SK-N-MC (cell line): ENCODE measurements at regions not wholly inside any gene's neighbourhood (a gene's known extent, or its start where the extent isn't known, plus 50 kb on each side); places are given as distances from the start of the nearest gene placed in this dataset.

Source experiments
- EZH2 ChIP-seq: fragments of 200-600 bp; sonication (generic); IDR thresholded peaks from one replicate; pipeline ENCODE4 v1.6.1; 2017; ENCODE audit warnings: antibody characterized with exemption
- FOXP2 ChIP-seq: optimal IDR thresholded peaks from 2 replicates; pipeline ENCODE3; 2011; ENCODE audit warnings: mild to moderate bottlenecking, moderate library complexity; ENCODE audit not compliant: insufficient read depth; ENCODE audit errors: extremely low read length, control extremely low read depth
- POLR2AphosphoS5 ChIP-seq: IDR thresholded peaks from 2 replicates; pipeline ENCODE4 v1.6.1; 2012; ENCODE audit warnings: mild to moderate bottlenecking, low read depth, low read length, borderline replicate concordance

DNA sequence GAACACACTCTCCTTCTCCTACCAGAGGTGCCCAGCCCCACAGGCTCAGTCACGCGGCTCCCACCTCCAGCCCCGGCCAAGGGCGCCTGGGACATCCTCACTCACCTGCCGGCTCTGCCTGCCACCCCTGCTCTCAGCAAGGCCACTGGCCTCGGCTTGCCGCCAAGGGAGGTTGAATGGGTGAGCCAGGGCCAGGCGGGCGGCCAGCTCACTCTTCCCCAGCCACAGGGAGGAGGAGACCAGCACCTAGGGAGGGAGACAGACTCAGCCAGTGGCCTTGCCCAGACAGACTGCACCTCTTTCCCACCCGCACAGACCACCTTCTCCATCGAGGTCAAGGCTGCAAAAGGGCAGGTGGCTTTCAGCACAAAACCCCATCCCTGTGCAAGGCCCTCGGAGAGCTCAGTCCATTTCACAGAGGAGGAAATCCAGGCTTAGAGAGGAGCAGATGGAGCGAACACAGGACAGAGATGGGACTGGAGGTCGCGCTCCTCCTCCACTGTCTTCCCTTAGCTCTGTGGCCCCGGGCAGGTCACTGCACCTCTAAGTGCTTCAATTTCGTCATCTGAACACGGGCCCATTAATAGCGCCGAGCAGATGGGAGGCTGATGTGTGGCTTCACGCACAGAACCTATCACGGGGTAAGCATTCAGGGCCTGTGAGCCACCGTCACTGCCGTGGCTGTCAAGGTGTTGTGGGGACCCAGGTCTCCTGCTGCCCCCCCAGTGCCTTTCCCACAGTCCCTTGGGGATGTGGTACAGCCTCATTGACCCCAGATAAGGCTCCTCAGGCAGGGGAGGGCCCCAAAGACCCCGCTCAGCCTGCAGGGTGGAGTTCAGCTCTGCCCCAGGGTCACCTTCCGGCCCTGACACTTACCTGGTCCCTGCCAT lies 56.1 kb downstream of the RMI2 start:
- no peak for TF ChIP-seq EZH2
- no peak for TF ChIP-seq POLR2AphosphoS5
- no peak for TF ChIP-seq FOXP2
